Astrocyte of the hippocampus (primary cell): ENCODE measurements at regions not wholly inside any gene's neighbourhood (a gene's known extent, or its start where the extent isn't known, plus 50 kb on each side); places are given as distances from the start of the nearest gene placed in this dataset.

Source experiments
- DNase-seq: peaks from one replicate; pipeline ENCODE4 v3.0.0; 2011; ENCODE audit warnings: low read depth, low spot score

DNA sequence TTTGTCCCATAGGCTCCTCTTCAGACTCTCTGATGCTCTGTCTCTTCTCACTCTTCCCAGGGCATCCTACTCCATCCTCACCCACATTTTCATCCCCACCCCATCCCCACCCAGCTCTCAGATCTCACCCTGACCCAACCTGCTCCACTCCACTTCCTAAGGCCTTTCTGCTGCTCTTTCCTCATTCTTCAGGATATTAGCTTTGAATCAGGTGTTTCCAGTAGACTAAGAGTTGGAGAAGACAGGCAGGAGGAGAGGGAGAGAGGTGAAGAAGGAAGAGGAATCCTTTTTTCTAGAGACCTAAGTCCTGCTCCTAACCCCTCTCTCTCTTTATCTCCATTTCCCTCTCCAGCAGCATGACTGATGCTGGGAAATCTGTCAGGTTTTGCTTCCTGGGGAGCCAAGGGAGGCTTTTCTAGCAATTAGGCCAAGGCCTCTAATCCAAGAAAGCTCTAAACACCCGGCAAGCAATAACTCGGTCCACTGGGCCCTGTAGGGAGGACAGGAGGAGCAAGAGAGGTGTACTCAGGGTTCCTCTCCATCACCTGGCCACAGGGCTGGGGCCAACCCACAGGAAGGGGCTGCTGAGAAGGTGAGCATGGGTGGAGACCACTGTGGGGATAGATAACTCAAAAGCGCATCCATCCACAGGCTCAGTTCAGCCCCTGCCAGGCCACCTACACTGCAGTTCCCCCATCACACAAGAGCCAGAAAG is 133.3 kb downstream of the TMEM132E start:
- DNase-seq, result no peak

DNA sequence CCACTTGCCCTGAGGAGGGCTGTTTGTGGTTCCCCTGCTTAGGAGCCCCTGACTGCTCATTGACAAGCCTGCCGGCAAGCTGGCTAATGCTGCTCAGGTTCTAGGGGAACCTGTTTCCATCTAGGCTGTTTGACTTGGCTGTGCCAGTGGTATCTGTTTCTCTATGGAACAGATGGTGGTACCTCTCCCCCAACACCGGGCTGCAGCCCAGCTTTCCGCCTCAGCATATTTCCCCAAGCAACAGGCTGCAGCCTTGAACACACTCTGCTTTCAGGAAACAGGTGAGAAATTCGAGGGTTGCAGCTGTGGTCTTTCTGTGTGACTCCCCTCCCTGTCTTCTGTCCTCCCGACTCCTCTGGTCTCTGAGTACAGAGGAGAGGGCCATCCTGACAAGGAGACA is 132.3 kb downstream of the TMEM132E start:
- no peak for DNase-seq

DNA sequence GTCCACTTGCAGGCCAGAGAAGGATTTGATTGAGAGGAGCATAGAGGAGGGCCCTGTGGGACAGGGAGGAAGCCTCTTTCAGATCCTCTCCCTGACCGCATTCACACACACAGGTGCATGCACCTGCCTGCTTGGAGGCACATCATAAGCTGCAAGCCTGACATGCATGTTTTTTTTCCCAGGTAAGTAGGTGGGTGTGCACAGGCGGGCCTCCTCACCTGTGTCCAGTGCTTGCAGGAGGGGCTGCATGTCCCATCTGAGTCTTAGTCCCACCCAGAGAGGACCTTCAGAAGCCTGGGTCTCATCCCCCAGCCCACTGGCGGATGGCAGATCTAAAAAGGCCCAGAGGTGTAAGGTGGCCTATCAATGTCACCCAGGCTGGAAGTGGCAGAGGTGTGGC is 130.8 kb downstream of the TMEM132E start:
- no peak for DNase-seq

DNA sequence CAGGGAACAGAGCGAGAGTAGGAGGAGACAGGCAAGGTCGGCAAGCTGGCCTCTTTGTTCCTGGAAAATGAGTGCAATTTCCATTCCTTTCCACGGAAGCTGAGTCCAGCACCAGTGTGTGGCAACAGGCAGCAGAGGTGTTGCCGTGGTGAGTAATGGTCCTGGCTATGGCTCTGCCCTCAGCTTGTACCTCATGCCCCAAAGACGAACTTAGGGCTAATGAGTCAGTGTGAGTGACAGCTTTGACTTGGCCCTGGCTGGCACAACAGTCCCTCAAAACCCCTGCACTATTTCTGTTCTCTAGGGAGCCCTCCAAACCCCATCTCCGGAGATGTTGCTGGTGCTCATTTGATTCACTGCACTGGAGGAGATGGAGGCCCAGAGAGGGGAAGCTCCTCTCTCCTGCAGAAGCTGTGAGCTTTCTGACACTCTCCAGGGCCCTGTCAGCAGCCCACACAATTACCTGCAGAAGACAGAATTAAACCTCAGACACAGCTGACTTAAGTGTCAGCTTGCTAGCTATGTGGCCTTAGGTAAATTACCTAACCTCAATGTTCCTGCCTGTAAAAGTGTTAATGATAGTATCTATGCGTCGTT is 129.9 kb downstream of the TMEM132E start:
- DNase-seq, result peak; percentile 5

DNA sequence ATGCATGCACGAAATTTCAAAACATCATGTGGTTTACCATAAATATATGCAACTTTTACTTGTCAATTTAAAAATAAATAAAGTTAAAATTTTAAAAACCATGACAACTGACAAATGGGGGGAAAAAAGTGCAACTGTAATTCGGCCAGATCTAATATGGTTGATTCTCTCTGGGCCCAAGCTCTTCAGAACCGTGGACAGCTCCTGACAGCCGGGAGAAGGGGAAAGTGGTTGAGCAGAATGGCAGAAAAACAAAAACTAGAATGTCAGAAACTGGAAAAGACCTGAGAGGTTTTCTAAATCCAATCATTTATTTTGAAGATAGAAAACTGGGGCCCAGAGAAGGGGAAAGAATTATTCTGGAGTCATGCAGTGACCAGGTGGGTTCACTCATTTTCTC is 126.6 kb downstream of the TMEM132E start:
- peak; percentile 59 for DNase-seq

DNA sequence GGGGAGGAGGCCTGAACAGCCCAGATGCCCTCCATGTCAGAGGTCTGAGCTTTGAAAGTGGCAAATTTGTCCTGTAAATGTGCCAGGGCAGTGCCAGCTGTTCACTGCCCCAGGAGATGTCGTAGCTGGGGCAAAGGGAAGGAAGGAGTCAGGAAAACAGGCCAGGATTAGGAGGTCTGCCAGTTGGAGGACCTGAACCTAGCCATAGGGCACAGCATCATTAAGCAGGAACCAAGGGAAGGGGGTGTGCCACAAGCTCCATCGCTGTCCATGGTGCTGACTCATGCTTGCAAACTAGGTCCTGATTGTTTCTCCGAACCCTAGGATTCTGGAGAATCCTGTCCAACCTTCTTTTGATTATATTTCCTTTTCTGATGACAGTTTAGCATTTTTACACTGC is 124.2 kb downstream of the TMEM132E start:
- DNase-seq, result peak; percentile 67

DNA sequence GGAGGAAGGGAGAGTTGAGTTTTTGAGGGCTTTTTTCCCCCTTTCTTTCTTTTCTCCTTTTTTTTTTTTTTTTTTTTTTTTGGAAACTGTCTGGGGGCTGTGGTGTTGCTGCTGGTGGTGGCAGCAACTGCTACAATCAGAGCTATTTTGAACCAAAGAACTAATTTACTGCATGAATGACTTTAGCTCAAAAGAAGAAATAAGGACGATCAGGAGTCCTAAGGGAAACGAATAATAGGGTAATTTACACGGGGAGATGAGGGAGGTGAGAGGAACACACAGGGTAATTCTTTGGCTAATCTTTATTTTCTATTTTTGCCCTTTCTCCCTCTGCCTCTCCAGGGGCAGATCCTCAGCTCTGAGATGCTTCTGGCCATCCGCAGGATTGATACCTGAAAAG is 119.8 kb downstream of the TMEM132E start:
- DNase-seq, result no peak

DNA sequence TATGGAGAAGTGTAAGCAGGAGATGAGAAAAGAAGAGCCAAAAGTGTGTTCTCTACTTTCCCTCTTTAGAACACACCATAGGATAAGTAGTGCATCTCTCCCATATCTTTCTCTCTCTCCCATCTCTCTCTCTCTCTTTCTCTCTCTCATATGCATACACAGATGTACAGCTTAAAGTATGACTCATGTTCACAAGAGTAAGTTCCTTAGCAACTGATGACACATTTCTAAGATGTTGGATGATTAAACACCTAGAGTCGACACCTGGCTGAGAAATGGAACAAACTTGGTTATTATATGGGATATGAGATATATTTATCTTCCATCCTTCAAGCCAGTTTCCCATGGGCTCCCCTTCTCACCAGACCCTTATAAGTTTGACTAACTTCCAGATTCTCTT is 113.5 kb downstream of the TMEM132E start:
- DNase-seq, result no peak
